Astrocyte of the hippocampus (primary cell): ENCODE measurements at regions not wholly inside any gene's neighbourhood (a gene's known extent, or its start where the extent isn't known, plus 50 kb on each side); places are given as distances from the start of the nearest gene placed in this dataset.

Experiments
- DNase-seq: peaks from one replicate; pipeline ENCODE4 v3.0.0; 2011; ENCODE audit warnings: low read depth, low spot score

DNA sequence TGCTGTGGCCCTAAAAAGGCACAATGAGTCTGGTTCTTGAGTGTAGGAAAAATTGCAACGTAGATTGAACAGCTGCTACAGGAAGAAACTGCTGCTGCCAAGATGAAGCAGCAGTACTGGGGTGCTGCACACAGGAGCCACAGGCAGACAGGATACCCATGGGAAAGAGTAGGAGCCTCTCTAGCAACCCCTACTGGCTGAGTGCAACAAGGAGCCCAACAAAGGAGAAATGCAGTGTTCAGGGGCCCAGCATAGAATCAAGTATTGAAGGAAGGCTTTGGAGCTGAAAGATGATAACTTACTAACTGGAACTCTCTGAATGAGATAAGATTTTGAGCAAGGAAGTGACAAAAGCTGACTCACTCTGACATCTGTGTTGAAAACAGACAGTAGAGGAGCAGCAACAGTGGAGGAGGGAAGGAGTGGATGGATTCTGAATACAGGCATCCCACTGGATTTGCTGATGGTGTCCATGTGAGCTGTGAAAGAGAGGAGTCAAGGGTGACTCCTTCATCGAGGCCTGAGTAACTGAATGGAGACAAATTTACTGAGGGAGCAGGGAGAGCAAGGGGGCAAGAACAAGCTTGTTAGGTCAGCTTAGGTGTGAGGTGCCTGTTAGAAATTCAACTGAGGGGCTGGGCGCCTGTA lies 534.7 kb upstream of the JARID2 start:
- peak; percentile 50 for DNase-seq

GRCh38 chr6:14711704-14712379 lies 534.0 kb upstream of the JARID2 start:
- DNase-seq = no peak

- DNase-seq = peak; percentile 58
Observed at GRCh38 chr6:14713008-14713960, 532.6 kb upstream of the JARID2 start.

DNA sequence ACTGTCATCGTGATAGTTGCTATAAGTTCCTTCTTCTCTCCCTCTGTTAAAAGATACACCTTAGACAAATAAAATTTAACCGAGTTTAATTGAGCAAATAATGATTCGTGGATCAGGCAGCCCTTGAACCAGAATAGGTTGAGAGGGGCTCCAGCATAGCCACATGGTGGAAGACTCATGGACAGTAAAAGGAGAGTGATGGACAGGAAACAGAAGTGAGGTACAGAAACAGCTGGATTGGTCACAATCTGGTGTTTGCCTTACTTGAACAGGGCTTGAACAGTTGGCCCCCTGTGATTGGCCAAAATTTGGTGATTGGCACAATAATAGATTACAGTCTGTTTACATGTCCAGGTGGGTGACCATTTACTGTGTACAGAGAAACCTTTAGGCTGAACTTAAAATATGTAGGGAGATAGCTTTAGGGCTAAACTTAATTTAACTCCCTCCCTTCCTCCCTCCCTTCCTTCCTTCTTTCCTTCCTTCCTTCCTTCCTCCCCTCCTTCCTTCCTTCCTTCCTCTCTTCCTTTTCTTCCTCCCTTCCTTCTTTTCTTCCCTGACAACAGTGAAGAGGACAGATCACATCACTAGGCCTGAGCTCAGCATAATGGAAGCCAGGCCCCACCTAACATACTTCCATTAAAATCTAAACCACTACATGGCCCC lies 531.8 kb upstream of the JARID2 start:
- DNase-seq = no peak

DNA sequence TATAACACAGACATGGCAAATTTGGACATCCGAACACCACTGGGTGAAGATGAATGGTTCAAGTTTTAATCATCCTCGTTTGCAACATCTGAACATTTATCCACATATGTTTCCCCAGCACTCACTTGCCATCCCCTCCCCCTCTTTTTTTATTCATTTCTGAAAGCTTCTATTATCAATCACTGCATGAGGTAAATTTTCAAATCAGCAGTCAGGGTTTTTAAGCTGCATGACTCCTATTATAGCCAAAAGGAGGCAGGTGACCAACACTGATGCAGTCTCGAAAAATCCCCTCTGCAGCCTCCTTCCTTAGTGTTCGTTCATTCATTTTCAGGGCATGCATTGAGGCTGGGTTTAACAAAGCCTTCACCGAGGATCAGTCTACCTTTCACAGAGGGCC lies 530.8 kb upstream of the JARID2 start:
- DNase-seq = no peak

DNA sequence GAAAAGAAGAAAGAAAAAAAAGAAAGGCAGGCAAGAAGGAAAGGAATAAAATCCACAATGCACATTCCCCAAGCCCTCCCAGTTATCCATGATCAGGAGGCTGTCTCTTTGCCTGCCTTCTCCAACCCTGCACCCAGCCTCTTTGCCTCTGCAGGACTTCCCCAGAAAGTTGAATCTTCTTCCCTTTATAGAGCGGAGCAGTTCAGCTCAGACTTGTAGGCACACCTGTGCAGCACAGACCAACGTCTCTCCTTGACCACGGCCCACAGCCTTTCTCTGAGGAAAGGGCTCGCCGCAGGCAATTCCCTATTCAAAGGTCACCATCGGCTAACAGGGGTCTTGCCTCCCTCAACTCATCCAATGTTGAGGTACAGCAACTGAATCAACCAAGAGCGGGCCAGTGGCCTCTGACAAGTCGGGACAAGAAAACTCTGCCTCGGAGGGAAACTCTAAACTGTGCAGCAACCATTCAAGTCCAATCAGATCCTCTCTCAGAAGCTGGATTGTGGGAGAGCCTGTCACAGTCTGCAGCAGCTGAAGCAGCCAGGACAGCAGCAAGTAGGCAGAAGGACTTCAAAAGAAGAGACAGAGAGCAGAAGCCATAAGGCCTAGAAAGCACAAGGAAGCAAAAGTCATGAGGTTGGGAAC lies 529.2 kb upstream of the JARID2 start:
- no peak for DNase-seq

DNA sequence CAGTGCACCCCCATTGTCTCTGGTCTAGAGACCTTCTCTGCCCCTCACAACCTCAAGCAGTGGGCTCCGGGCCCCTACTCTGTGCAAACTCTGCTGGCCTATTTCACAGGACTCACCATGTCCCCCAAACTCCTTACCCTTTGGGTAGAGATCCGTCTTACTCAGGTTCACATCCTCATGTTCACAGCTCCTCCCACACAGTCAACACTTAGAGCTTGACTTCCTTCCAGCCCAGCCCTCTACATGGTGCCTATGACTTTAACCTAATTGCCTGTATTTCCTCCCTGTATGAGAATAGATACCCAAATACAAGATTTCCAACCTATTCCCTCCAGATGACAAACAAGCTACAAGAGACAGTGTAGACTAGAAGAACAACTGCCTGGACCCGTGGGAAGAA lies 528.6 kb upstream of the JARID2 start:
- DNase-seq = no peak

DNA sequence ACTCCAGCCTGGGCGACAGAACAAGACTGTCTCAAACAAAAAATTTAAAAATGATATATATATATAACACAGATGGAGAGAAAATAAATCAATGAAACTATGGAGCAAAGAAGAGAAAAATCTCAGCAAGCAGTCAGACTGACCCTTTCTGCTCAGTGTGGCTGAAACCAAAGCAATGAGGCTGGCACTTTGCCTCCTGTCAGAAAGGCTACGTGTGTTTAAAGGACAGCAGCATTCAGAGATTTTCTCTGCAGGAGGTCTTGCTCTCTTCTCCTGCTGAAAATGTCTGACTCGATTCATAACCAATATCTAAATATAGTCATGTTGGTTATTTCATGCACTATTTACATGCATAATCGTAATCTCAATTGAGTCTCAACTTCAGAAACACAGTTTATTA lies 527.0 kb upstream of the JARID2 start:
- DNase-seq = peak; percentile 36

GRCh38 chr6:14719270-14719669 lies 526.6 kb upstream of the JARID2 start:
- DNase-seq = no peak

DNA sequence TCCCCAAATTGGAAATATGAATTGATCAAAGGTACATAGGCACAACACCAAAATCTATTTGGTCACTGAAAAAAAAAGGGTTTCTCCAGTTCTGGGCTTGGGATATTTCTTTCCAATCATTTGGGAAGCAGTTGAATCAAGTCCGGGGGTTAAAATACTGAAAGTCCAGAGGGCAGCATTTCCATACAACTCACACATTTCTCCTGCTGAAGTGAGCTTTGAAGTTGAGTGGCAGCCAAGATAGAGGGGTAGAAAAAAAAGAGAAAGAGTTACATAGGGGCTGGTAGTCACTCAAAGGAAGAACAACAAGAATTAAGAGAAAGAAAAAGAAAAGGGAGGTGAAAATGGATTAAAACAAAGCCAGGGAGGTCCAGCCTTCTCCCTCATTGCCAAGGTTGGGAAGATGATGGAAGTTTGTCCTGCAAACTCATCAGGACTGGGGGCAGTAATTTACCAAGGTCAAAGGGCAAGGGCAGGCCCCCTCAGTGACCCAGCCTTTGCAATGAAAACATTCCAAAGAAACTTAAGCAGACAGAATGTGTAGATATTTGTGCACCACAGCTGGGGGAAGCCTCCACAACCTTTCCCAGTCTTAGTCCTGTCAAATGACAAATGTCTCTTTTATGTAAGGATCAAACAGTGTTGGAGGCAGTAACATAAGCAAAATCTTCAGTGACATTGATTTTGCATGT lies 525.3 kb upstream of the JARID2 start:
- no peak for DNase-seq

GRCh38 chr6:14721103-14721758 lies 524.6 kb upstream of the JARID2 start:
- DNase-seq = no peak

- DNase-seq = no peak
Observed at GRCh38 chr6:14722001-14722562, 523.8 kb upstream of the JARID2 start.

- no peak for DNase-seq
Observed at GRCh38 chr6:14722704-14723103, 523.2 kb upstream of the JARID2 start.

DNA sequence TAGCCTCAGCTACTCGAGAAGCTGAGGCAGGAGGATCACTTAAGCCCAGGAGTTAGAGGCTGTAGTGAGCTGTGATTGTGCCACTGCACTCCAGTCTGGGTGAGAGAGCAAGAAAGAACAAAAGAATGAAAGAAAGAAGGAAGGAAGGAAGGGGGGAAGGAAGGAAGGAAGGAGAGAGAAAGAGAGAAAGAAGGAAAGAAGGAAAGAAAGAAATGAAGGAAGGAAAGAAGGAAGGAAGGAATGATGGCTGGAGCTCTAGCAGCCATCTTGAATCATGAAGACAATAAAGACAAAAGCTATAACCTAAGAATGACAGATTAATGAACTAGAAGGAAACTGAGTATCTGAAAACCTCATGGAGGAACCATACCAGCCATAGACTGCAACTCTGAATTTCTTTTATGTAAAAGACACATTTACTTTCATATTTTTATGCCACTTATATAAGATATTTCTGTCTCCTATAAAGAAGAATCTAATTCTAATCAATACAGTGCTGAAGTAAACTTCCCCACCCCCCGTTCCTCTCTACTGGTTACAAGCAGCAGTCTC lies 522.3 kb upstream of the JARID2 start:
- DNase-seq = no peak

- DNase-seq = no peak
Observed at GRCh38 chr6:14724549-14724948, 521.3 kb upstream of the JARID2 start.

GRCh38 chr6:14726816-14727493 lies 518.9 kb upstream of the JARID2 start:
- no peak for DNase-seq

GRCh38 chr6:14727494-14728395 lies 518.1 kb upstream of the JARID2 start:
- no peak for DNase-seq
